ENCODE measurements at regions not wholly inside any gene's neighbourhood (a gene's known extent, or its start where the extent isn't known, plus 50 kb on each side); places are given as distances from the start of the nearest gene placed in this dataset.

DNA sequence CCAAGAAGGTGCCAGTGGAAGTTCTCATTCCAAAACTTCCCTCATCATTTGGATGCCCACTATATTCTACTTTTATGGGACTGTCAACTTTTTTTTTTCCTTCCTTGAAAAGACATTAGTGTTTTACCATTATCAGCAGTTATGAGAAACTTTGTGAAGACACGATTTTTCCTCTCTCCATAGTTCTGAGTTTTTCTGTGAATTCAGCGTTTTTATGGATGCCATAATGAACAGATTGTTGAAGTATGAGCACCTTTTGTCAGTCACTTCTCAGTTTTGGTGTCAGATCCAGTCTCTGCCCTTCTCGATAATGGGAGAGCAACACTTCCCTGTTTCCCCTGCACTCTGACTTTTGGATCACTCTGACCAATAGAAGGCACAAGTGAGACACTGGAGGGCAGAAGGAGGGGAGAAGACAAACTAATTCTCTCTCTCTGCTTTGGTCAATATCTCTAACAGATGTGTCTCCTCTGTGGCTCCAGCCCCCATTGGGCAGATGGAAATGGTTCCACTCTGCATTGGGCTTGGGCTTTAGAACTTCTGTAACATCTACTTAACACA is 53.5 kb upstream of the FN1 start:
- Histone ChIP-seq H3K27ac (no peak overlapping the region), H3K27me3 (no peaks in the 10 kb centered on the region), H3K4me3 (no peak overlapping the region), H3K9me3 (ENCODE audit: low read depth) (no peaks in the 10 kb centered on the region), H3K4me1 (ENCODE audit: low read depth) (no peaks in the 10 kb centered on the region), H3K36me3 (no peaks in the 10 kb centered on the region)
- no peak for DNase-seq (ENCODE audit: low read depth in 1 of 2, low spot score in 1 of 2)
- TF ChIP-seq, protein P1, sequence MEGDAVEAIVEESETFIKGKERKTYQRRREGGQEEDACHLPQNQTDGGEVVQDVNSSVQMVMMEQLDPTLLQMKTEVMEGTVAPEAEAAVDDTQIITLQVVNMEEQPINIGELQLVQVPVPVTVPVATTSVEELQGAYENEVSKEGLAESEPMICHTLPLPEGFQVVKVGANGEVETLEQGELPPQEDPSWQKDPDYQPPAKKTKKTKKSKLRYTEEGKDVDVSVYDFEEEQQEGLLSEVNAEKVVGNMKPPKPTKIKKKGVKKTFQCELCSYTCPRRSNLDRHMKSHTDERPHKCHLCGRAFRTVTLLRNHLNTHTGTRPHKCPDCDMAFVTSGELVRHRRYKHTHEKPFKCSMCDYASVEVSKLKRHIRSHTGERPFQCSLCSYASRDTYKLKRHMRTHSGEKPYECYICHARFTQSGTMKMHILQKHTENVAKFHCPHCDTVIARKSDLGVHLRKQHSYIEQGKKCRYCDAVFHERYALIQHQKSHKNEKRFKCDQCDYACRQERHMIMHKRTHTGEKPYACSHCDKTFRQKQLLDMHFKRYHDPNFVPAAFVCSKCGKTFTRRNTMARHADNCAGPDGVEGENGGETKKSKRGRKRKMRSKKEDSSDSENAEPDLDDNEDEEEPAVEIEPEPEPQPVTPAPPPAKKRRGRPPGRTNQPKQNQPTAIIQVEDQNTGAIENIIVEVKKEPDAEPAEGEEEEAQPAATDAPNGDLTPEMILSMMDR (IDR thresholded peaks at IDR 0.05; ENCODE audit: low read depth, low read length) = no peak

DNA sequence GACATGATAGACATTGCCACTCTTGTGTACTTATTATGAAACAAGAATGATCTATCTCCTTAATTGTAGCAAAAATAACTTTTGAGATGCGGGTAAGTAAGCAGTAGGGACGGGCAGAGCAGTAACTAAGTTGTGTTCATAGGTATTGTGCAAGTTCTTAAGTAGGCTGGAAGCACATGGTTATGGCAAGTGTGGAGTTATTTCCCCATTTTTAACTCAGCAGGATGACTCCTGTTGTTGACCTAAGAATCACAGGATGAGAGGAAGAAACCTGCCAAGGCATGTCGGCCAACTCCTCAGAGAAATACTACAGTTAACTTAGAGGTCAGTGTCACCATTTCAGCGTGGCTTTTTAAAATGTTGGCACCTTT is 51.1 kb upstream of the FN1 start:
- H3K27me3 ChIP-seq = no peaks in the 10 kb centered on the region
- H3K4me1 ChIP-seq (ENCODE audit: low read depth) = no peaks in the 10 kb centered on the region
- TF ChIP-seq, protein P1 (IDR thresholded peaks at IDR 0.05; ENCODE audit: low read depth, low read length) = no peak
- DNase-seq (ENCODE audit: low read depth in 1 of 2, low spot score in 1 of 2) = no peak
- no peaks in the 10 kb centered on the region for H3K36me3 ChIP-seq
- no peaks in the 10 kb centered on the region for H3K9me3 ChIP-seq (ENCODE audit: low read depth)
- H3K27ac ChIP-seq = no peak overlapping the region
- no peak overlapping the region for H3K4me3 ChIP-seq

DNA sequence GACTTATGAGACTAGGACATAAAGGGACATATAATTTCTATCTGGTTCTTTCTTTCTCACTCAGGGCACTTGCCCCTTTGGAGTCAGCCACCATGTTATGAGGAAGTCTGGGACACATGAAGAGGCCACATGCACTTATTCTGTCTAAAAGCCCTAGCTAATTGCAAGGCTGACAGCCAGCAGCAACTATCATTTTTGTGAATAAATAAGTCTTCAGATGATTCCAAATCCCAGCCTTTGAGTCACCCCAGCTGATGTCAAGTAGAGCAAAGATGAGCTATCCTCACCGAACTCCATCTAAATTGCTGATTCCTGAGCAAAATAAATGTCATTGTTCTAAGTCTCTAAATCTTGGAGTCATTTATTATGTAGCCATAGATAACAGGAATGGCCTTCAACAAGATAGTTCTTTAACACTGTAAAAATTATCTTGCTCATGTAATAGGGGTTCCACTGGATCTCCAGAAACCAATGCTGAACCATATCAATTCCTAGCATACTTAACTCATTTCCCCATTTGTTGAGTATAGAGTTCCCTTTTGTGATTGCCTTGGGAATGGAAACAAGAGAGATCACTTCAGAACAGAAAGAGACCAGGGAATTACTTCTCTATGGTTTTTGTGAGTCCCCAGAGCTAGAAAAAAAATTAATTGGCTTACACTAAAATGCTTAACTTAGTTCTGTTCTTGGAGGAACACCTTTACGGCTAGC is 50.6 kb upstream of the FN1 start:
- TF ChIP-seq, protein P1 (IDR thresholded peaks at IDR 0.05; ENCODE audit: low read depth, low read length) = no peak

More for the DNA sequence above, 50.6 kb upstream of the FN1 start:
- no peaks in the 10 kb centered on the region for H3K9me3 ChIP-seq (ENCODE audit: low read depth)
- H3K27ac ChIP-seq = no peak overlapping the region
- H3K4me3 ChIP-seq = no peak overlapping the region
- no peaks in the 10 kb centered on the region for H3K27me3 ChIP-seq
- no peaks in the 10 kb centered on the region for H3K36me3 ChIP-seq
- no peak for DNase-seq (ENCODE audit: low read depth in 1 of 2, low spot score in 1 of 2)
- H3K4me1 ChIP-seq (ENCODE audit: low read depth) = no peaks in the 10 kb centered on the region
